Activated T-helper 17 cell treated with anti-CD3 and anti-CD28 coated beads, Interleukin-2, amount 50 U/mL, for 72 hours (primary cell): ENCODE measurements at regions not wholly inside any gene's neighbourhood (a gene's known extent, or its start where the extent isn't known, plus 50 kb on each side); places are given as distances from the start of the nearest gene placed in this dataset.
"Not testable (repeated sequence)": the region's sequence is repeated elsewhere in the genome, so short reads cannot be mapped to it uniquely, and the experiment has no call there.

Experiments
- ATAC-seq: fragments of 150-1000 bp; cut with Tn5 transposase; replicated peaks from 2 replicates; pipeline ENCODE4 v1.10.0; 2021; ENCODE audit warnings: mild to moderate bottlenecking, moderate library complexity
- H3K27ac Mint-ChIP-seq: one replicate; pipeline ENCODE4 v1.8.0; 2022; ENCODE audit warnings: mixed read lengths
- H3K27me3 Mint-ChIP-seq: one replicate; pipeline ENCODE4 v1.8.0; 2022; ENCODE audit warnings: mixed read lengths
- H3K36me3 Mint-ChIP-seq: one replicate; pipeline ENCODE4 v1.8.0; 2022; ENCODE audit warnings: low read depth, mild to moderate bottlenecking, mixed read lengths
- H3K4me1 Mint-ChIP-seq: one replicate; pipeline ENCODE4 v1.8.0; 2022; ENCODE audit warnings: mixed read lengths
- H3K4me3 Mint-ChIP-seq: one replicate; pipeline ENCODE4 v1.8.0; 2022; ENCODE audit warnings: mild to moderate bottlenecking, mixed read lengths
- H3K9me3 Mint-ChIP-seq: one replicate; pipeline ENCODE4 v1.8.0; 2022; ENCODE audit warnings: mixed read lengths

DNA sequence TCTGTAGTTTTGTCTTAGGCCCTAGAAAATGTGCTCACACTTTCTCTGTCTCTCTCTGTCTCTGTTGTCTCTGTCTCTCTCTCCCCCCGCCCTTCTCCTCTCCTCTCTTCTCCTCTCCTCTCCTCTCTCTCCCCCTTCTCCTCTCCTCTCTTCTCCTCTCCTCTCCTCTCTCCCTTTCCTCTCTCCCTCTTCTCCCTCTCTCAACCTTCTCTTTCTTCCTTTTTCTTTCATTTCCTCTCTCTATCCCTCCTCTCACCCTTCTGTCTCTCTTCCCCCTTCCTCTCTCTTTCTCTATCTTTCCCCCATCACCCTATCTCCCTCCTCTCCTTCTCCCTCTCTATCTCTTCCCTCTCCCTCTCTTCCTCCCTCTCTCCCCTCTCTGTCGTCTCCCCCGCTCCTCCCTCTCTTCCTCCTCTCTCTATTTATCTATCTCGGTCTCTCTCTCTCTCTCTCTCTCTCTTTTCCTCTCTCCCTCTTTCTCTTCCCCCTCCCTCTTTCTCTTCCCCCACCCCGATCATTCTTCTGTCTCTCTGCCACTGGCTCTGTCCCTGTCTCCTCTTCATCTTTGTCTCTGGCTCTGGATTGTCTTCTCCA is 107.2 kb upstream of the C16orf82 start:
- ATAC-seq: no peak
- no peaks in the 10 kb centered on the region for H3K9me3 Mint-ChIP-seq
- no peak overlapping the region for H3K27ac Mint-ChIP-seq
- H3K4me1 Mint-ChIP-seq: no peaks in the 10 kb centered on the region
- H3K4me3 Mint-ChIP-seq: no peak overlapping the region
- H3K27me3 Mint-ChIP-seq: peaks cover 39% of the 10 kb centered on the region
- H3K36me3 Mint-ChIP-seq: no peaks in the 10 kb centered on the region

DNA sequence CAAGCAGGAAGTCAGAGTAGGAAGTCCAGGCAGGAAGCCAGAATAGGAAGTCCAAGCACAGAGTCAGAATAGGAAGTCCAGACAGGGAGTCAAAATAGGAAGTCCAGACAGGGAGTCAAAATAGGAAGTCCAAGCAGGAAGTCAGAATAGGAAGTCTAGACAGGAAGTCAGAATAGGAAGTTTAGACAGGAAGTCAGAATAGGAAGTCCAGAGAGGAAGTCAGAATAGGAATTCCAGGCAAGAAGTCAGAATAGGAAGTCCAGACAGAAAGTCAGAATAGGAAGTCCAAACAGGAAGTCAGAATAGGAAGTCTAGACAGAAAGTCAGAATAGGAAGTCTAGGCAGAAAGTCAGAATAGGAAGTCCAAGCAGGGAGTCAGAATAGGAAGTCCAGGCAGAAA is 105.3 kb upstream of the C16orf82 start:
- no peak for ATAC-seq
- H3K27ac Mint-ChIP-seq: no peak overlapping the region
- peaks cover 41% of the 10 kb centered on the region for H3K27me3 Mint-ChIP-seq
- no peaks in the 10 kb centered on the region for H3K4me1 Mint-ChIP-seq
- no peaks in the 10 kb centered on the region for H3K9me3 Mint-ChIP-seq
- H3K4me3 Mint-ChIP-seq: no peak overlapping the region
- no peaks in the 10 kb centered on the region for H3K36me3 Mint-ChIP-seq

DNA sequence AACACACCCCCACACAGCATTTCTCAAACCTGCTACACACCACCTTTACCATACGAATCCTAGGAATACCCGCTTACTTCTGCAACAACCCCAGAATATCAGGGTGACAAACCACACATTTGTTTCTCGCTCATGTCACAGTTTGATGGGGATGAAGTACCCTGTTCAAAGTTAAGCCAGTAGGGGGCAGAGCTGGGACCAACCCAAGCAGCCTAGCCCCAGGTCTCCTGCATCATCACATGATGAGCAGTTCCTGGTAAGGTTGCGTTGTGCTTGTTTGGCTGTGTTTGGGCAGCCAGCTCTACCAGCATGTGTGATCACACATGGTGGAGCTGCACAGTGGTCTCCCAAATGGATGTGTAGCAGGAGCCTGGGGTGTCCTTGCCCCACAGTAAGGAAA is 103.6 kb upstream of the C16orf82 start:
- Mint-ChIP-seq H3K4me1 (no peaks in the 10 kb centered on the region), H3K9me3 (no peaks in the 10 kb centered on the region), H3K4me3 (no peak overlapping the region), H3K27ac (no peak overlapping the region), H3K27me3 (peaks cover 32% of the 10 kb centered on the region), H3K36me3 (no peaks in the 10 kb centered on the region)
- peak; percentile 50 for ATAC-seq

DNA sequence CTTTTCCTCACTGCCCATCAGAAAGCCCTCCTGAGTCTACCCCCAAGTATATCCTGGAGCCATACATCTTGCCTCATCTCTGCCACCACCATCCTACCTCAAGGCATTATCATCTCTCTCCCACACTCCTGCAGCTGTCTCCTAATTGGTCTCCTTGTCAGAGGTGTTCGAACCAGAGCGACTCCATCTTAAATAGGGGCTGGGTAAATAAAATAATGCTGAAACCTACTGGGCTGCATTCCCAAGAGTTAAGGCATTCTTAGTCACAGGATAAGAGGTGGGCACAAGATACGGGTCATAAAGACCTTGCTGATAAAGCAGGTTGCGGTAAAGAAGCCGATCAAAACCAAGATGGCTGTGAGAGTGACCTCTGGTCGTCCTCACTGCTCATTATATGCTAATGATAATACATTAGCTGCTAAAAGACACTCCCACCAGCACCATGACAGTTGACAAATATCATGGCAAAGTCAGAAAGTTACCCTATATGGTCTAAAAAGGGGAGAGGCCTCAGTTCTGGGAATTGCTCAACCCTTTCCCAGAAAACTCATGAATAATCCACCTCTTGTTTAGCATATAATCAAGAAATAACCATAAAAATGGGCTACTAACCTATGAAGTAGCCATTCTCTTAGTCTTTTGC is 97.0 kb upstream of the C16orf82 start:
- H3K36me3 Mint-ChIP-seq: no peaks in the 10 kb centered on the region
- no peak overlapping the region for H3K27ac Mint-ChIP-seq
- H3K4me3 Mint-ChIP-seq: no peak overlapping the region
- peaks cover 9% of the 10 kb centered on the region for H3K27me3 Mint-ChIP-seq
- H3K9me3 Mint-ChIP-seq: no peaks in the 10 kb centered on the region
- H3K4me1 Mint-ChIP-seq: no peaks in the 10 kb centered on the region
- ATAC-seq: no peak

DNA sequence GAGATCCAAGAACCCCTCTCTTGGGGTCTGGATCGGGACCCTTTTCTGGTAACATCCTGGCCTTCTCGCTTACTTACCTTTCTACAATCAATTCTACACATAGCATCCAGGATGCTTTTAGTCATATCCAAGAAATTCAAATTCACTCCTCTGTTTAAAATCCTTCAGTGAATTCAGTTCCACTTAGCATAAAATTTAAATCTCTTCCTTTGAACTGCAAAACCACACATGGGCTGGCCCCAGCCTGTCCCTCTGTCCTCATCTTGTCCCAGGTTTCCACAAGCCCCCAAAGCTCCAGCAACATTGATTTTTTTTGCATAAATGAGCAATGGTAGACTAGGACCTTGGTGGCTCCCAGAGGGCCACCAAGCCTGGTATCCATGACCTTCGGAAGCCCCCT is 96.4 kb upstream of the C16orf82 start:
- Mint-ChIP-seq H3K9me3 (no peaks in the 10 kb centered on the region), H3K27me3 (peaks cover 15% of the 10 kb centered on the region), H3K36me3 (no peaks in the 10 kb centered on the region), H3K27ac (no peak overlapping the region), H3K4me1 (no peaks in the 10 kb centered on the region), H3K4me3 (no peak overlapping the region)
- no peak for ATAC-seq

DNA sequence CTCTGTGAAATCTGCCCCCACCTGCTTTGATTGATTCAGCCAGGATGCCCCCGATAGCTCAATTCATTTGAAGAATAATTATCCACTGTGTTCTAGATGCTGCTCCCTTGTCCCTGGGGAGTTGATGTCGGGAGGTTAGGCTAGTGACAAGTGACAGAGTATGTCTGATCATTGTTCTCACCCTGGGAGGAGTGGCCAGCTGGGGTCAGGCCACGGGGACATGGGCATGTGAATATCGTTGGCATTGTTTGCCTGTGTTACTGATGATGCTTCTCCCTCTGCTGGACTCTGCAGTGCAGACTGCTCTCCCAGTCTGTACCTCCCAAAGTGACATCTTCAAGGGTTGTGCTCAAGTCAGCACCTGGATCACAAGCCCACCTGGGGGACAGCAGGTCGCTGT is 89.9 kb upstream of the C16orf82 start:
- Mint-ChIP-seq H3K36me3 (no peaks in the 10 kb centered on the region), H3K4me3 (no peak overlapping the region), H3K27ac (no peak overlapping the region), H3K27me3 (peaks cover 21% of the 10 kb centered on the region), H3K4me1 (no peaks in the 10 kb centered on the region), H3K9me3 (no peaks in the 10 kb centered on the region)
- no peak for ATAC-seq

DNA sequence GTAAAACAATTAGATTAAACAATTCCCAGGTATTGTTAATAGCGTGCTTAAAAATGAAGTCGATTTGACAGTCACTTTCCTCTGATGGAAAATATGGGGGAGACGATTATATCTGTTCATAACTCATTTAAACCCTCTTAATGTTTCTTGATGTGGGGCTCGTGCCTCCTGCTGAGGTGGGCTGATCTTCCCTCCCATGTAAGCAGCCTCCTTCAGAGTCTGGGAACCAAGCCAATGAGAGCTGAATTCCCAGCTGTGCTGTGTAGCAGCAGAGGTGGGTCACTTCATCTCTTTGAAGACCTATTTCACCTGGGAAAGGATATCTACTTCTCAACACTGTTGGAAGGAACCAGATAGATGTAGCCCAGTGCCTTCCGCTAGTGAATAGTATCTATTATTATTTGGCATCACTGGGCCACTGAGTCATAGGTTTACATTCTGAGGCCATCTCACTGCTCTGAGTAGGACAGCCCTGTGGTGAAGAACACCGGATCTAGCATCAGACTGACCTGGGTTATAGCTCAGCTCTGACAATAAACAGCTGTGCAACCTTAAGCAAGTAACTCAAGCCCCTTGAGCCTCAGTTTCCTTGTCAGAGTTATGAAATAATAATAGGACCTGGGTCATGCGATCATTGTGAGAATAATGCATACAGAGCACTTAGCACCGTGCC is 85.3 kb upstream of the C16orf82 start:
- peaks cover 30% of the 10 kb centered on the region for H3K27me3 Mint-ChIP-seq

DNA sequence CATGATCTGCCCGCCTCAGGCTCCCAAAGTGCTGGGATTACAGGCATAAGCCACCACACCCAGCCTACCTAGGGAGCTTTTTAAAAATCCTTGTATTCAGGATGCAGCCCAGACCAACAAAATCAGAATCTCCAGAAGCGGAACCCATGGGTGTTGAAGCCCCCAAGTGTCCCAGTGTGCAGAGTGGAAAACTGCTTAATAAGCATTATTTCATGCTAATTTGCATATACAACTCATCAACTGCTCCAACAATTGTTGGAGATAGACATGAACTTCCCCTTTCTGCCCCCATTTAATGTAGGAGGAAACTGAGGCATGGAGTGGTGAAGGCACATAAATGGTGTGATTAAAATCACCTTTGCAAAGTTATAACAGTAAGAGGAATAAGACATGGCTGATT is 84.3 kb upstream of the C16orf82 start:
- ATAC-seq: no peak
- Mint-ChIP-seq H3K27ac (no peak overlapping the region), H3K27me3 (peaks cover 39% of the 10 kb centered on the region), H3K36me3 (no peaks in the 10 kb centered on the region), H3K4me1 (no peaks in the 10 kb centered on the region), H3K9me3 (no peaks in the 10 kb centered on the region), H3K4me3 (no peak overlapping the region)

More for the DNA sequence above, 85.3 kb upstream of the C16orf82 start:
- Mint-ChIP-seq H3K27ac (no peak overlapping the region), H3K4me1 (no peaks in the 10 kb centered on the region), H3K36me3 (no peaks in the 10 kb centered on the region), H3K4me3 (no peak overlapping the region), H3K9me3 (no peaks in the 10 kb centered on the region)
- ATAC-seq: no peak

DNA sequence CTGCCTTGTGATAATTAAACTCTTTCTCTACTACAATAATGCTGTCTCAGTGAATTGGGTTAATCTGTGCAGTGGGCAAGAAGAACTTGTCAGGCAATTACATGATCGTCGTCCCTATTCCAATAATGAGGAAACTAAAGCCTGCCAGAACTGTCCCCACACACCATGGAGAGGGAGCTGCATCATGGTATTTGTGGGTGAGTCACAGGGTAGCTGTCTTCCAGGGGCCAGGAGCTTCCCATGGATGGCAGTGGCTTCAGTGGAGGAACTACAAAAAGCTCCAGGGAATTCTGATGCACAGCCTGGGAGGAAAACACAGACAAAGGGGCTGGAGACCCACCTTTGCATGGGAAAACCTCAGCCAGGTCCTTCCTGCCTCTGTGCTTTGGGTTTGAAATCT is 83.3 kb upstream of the C16orf82 start:
- ATAC-seq: no peak
- peaks cover 40% of the 10 kb centered on the region for H3K27me3 Mint-ChIP-seq
- H3K36me3 Mint-ChIP-seq: no peaks in the 10 kb centered on the region
- H3K9me3 Mint-ChIP-seq: no peaks in the 10 kb centered on the region
- no peaks in the 10 kb centered on the region for H3K4me1 Mint-ChIP-seq
- no peak overlapping the region for H3K27ac Mint-ChIP-seq
- H3K4me3 Mint-ChIP-seq: no peak overlapping the region

DNA sequence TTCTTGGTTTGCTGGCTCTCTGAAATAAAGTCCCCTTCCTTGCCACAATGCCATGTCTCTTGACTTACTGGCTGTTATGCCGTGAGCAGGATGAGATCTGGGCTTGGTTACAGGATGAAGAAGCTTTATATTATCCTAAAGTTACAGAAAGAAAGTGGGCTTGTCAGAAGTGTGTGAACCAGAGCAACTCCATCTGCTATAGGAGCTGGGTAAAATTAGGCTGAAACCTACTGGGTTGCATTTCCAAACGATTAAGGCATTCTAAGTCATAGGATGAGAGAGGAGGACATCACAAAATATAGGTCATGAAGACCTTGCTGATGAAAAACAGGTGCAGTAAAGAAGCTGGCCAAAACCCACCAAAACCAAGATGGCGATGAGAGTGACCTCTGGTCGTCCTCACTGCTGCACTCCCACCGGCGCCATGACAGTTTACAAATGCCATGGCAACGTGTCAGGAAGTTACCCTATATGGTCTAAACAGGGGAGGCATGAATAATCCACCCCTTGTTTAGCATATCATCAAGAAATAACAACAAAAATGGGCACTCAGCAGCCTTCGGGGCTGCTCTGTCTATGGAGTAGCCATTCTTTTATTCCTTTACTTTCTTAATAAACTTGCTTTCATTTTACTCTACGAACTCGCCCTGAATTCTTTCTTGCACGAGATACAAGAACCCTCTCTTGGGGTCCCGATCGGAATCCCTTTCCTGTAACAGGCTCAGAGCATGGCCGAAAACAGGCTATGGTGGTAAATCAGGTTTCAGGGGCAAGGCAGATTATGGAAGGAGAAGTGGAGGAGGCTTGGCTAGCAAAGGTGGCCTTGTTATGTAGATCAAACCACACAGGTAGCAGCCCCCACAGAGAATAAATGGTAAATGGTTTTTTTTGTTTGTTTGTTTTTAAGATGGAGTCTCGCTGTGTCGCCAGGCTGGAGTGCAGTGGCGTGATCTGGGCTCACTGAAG is 81.3 kb upstream of the C16orf82 start:
- Mint-ChIP-seq H3K27ac (no peak overlapping the region), H3K27me3 (peaks cover 29% of the 10 kb centered on the region), H3K4me3 (no peak overlapping the region), H3K4me1 (no peaks in the 10 kb centered on the region), H3K9me3 (no peaks in the 10 kb centered on the region), H3K36me3 (no peaks in the 10 kb centered on the region)
- no peak for ATAC-seq

DNA sequence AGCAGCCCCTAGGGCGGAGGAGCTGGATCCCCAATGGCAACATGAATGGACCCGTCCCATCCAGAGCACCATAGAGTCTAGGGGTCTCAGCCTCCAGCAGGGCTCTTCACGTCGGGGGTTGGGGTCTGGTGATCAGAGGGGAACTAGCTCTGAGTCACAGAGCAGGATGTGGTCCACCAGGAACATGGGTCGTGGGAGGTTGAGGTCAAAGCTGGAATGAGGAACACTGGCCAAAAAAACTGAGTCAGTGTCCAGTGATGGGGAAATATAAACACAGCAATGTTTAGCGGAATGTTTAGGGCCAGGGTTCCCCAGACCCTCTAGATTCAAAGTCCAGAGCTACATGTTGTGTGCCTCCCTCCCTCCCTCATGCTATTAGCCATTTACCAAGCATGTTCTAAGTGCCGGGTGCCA is 79.1 kb upstream of the C16orf82 start:
- Mint-ChIP-seq H3K9me3 (no peaks in the 10 kb centered on the region), H3K27ac (no peak overlapping the region), H3K36me3 (no peaks in the 10 kb centered on the region), H3K27me3 (peaks cover 30% of the 10 kb centered on the region), H3K4me3 (no peak overlapping the region), H3K4me1 (no peaks in the 10 kb centered on the region)
- no peak for ATAC-seq

DNA sequence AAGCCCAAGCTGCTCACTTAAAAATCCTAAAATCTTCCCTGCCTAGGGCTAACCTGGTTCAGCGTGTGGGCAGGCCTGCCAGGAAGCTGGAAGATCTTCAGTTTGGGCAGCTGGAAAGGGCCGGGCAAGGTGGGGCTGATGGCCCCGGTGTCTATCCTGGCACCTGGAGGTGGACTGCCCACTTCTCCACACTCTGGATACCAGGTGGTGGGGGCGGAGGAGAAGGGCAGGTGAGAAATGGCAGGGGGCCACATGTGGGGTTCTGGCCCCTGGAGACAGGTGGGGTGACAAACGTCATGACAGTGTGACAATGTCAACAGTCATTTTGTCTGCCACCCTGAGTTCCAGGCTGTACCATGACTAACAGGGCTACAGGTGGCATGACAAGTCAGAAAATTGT is 78.5 kb upstream of the C16orf82 start:
- no peaks in the 10 kb centered on the region for H3K4me1 Mint-ChIP-seq
- ATAC-seq: no peak

DNA sequence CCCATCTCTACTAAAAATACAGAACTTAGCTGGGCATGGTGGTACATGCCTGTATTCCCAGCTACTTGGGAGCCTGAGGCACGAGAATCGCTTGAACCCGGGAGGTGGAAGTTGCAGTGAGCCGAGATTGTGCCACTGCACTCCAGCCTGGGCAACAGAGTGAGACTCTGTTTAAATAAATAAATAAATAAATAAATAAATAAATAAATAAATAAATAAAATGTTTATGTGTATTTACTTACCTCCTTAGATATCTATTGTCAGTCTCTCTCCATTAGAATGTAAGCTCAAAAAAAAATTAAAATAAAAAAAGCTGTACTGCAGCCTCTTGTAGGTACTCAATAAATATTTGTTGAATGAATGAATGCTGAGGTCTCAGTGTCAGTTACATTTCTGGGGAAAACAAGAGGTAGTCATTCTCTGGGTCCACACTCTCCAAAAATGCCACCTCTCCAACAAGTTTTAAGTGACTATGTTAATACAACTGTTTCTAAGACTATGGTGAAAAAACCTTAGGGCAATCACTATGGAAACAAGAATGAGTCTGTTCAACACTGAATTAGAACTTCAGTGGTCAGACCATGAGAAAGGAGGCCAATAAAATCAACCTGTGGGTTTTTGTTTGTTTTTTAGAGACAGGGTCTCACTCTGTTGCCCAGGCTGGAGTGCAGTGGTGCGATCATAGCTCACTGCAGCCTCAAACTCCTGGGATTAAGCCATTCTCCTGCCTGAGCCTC is 76.2 kb upstream of the C16orf82 start:
- not testable (repeated sequence) for H3K36me3 Mint-ChIP-seq, H3K4me1 Mint-ChIP-seq, H3K9me3 Mint-ChIP-seq, ATAC-seq, H3K4me3 Mint-ChIP-seq, H3K27ac Mint-ChIP-seq
- H3K27me3 Mint-ChIP-seq: peaks cover 24% of the 10 kb centered on the region

More for the DNA sequence above, 78.5 kb upstream of the C16orf82 start:
- H3K4me3 Mint-ChIP-seq: no peak overlapping the region
- H3K36me3 Mint-ChIP-seq: no peaks in the 10 kb centered on the region
- no peaks in the 10 kb centered on the region for H3K9me3 Mint-ChIP-seq
- no peak overlapping the region for H3K27ac Mint-ChIP-seq
- peaks cover 30% of the 10 kb centered on the region for H3K27me3 Mint-ChIP-seq
